GM23248 (cell line): ENCODE measurements at regions not wholly inside any gene's neighbourhood (a gene's known extent, or its start where the extent isn't known, plus 50 kb on each side); places are given as distances from the start of the nearest gene placed in this dataset.

ENCODE experiments used
- EZH2 ChIP-seq: fragments of 200-600 bp; sonication (generic); IDR thresholded peaks from 2 replicates; pipeline ENCODE4 v1.6.1; 2018; ENCODE audit warnings: antibody characterized with exemption, mild to moderate bottlenecking; ENCODE audit not compliant: insufficient read depth, poor library complexity, severe bottlenecking
- EZH2phosphoT487 ChIP-seq: fragments of 200-600 bp; sonication (generic); IDR thresholded peaks from 2 replicates; pipeline ENCODE4 v1.6.1; 2018; ENCODE audit warnings: antibody characterized with exemption, moderate library complexity, mild to moderate bottlenecking, low read depth; ENCODE audit not compliant: insufficient read depth

DNA sequence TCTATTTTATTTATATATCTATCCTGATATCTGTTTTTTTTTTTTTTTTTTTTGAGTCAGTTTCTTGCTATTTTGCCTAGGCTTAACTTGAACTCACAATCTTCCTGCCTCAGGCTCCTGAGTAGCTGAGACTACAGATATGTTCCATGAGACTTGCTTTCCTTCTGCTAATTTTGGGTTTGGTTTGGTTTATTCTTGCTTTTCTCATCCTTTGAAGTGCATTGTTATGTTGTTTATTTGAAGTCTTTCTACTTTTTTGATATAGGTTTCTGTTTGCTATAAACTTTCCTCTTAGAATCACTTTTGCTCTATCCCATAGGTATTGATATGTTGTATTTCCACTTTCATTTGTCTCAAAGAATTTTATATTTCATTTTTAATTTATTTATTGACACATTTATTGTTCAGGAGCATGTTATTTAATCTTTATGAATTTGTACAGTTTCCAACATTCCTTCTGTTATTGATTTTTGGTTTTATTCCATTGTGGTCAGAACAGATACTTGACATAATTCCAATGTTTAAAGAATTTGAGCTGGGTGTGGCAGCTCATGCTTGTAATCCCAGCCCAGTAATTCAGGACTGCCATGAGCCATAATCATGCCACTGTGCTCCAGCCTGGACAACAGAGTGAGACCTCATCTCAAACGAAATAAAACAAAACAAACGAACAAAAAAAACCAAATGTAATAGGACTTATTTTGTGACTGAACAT is 62.3 kb upstream of the PLSCR4 start:
- TF ChIP-seq EZH2phosphoT487 (no peak), EZH2 (no peak)
